Cardiac muscle cell (in vitro differentiated cells and primary cell): ENCODE measurements at regions not wholly inside any gene's neighbourhood (a gene's known extent, or its start where the extent isn't known, plus 50 kb on each side); places are given as distances from the start of the nearest gene placed in this dataset.

Source experiments
- DNase-seq, 2 donors: peaks; one replicate each; pipeline versions ENCODE4 v3.0.0 to v3.0.0-alpha.2; 2010 to 2017; ENCODE audit warnings: low read depth in 1 of 2, low spot score in 1 of 2
- H3K27ac ChIP-seq: fragments of 200-600 bp; sonication (generic); 2 replicates; pipeline ENCODE4 v1.5.1; 2016
- H3K27me3 ChIP-seq: fragments of 200-600 bp; sonication (generic); 2 replicates; pipeline ENCODE4 v1.6.0; 2016; ENCODE audit warnings: control low read depth
- H3K36me3 ChIP-seq: fragments of 200-600 bp; sonication (generic); 2 replicates; pipeline ENCODE4 v1.5.1; 2016; ENCODE audit warnings: control low read depth
- H3K4me1 ChIP-seq: fragments of 200-600 bp; sonication (generic); 2 replicates; pipeline ENCODE4 v1.8.1; 2017; ENCODE audit warnings: low read depth, mild to moderate bottlenecking, mixed run types
- H3K4me3 ChIP-seq: fragments of 200-600 bp; sonication (generic); 2 replicates; pipeline ENCODE4 v1.5.1; 2016; ENCODE audit warnings: mild to moderate bottlenecking
- H3K9me3 ChIP-seq: fragments of 200-600 bp; sonication (generic); 2 replicates; pipeline ENCODE4 v1.5.1; 2017; ENCODE audit warnings: low read depth, mild to moderate bottlenecking, control low read depth
- CTCF ChIP-seq: IDR thresholded peaks from 2 replicates; pipeline ENCODE4 v1.5.1; 2012; ENCODE audit warnings: low read depth, mild to moderate bottlenecking, low read length

DNA sequence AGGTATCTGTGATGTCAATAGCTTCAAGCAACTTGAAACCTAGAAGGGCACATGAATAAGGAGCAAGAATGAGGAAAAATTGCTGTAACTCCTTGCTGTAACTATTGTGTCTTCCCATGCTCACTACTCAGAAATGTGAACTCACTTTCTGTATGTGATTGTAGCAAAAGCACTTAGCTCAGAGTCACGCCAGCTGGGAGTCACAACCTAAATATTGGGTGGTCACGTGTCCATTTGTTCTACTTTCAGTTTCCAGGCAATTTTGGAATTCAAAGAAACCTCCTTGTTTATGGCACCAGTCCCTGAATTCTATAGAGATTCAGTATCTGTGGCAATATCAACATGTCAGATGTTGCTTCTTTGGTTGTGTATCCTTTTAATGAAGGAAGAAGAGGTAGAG, 241.6 kb upstream of the AZI2 start:
- DNase-seq, result no peak
- no peak overlapping the region for H3K4me3 ChIP-seq
- no peak for TF ChIP-seq CTCF

DNA sequence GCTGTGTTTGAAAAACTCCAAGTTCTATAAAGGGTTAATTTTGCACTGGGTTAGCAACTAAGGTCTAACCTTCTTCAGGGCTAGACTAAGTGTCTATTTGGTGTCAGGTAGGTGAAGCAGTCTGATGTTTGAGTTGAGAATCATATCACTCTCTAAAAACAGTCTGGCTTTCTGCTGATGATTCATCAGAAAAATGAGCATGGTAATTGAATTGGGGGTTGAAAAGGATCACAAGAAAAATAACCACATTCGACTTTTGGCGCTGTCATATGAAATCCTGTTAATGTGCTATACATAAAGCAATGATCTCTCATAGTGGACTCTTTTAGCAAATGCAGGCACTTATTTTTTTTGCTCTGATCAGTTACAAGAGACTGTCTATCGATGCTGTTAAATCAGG, 242.2 kb upstream of the AZI2 start:
- no peak overlapping the region for H3K4me3 ChIP-seq
- no peaks in the 10 kb centered on the region for H3K36me3 ChIP-seq
- DNase-seq, result no peak
- no peaks in the 10 kb centered on the region for H3K27me3 ChIP-seq
- H3K4me1 ChIP-seq, result no peaks in the 10 kb centered on the region
- no peak for TF ChIP-seq CTCF
- H3K27ac ChIP-seq, result no peak overlapping the region
- no peaks in the 10 kb centered on the region for H3K9me3 ChIP-seq

More for the DNA sequence above, 241.6 kb upstream of the AZI2 start:
- Histone ChIP-seq H3K27ac (no peak overlapping the region), H3K4me1 (no peaks in the 10 kb centered on the region), H3K27me3 (no peaks in the 10 kb centered on the region), H3K9me3 (no peaks in the 10 kb centered on the region), H3K36me3 (no peaks in the 10 kb centered on the region)

DNA sequence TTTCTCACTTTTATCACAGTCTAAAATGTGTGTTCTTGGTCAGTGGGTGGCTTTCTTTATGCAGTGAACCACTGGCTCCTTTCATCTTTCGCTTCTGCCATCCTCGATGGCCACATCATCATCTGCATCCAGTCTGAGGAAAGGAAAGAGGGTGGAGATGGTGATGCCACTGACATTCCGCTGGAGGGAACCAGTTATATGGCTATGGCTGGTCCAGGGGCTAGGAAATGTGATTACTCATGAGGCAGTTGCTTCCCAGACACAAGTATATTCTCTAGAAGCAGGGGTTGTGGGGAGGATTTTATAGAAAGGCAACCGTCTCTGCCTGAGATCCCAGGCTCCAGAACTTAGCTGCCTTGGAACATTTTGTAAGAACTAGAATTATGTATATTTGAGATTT, 246.7 kb upstream of the AZI2 start:
- no peak for TF ChIP-seq CTCF
- Histone ChIP-seq H3K36me3 (no peaks in the 10 kb centered on the region), H3K27ac (no peak overlapping the region), H3K27me3 (no peaks in the 10 kb centered on the region), H3K4me1 (no peaks in the 10 kb centered on the region), H3K4me3 (no peak overlapping the region), H3K9me3 (no peaks in the 10 kb centered on the region)
- DNase-seq, result no peak

DNA sequence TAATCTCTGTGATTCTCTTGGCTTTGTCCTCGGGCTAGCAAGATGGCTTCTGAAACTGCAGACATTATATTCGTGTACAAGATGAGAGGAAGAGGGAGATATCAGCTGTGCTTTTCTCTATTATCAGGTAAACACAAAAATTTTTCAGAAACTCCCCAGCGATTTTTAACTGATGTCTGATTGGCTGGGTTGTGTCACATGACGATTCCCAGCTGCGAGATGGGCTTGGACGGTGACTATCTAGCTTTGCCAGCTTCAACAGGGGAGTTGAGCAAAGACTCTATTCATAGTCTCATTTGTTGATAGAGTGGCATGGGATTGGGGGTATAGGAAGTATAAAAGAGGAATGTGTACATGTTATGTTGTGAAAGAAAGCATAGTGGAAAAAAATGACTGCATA, 248.8 kb upstream of the AZI2 start:
- H3K9me3 ChIP-seq, result no peaks in the 10 kb centered on the region
- TF ChIP-seq CTCF, result no peak
- DNase-seq, result no peak
- no peaks in the 10 kb centered on the region for H3K27me3 ChIP-seq
- H3K4me3 ChIP-seq, result no peak overlapping the region
- H3K4me1 ChIP-seq, result no peaks in the 10 kb centered on the region
- no peak overlapping the region for H3K27ac ChIP-seq
- no peaks in the 10 kb centered on the region for H3K36me3 ChIP-seq

DNA sequence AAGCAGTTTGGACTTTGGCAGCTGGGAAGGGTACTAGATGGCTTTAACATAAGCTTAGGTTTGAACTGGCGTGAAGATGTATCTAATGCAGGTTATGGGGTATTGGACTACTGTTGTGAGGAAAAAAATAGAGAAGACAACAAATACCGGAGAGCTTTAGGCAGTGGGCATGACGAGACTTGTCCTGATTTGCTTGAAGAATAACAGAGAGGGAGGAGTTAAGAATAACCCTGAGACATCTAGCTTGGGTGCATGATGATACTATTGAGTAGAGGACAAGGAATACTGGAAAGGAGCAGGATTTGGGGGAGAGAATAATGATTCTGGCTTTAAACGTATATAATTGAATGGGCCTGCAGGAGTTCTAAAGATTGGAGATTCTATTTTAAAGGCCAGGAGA, 249.5 kb upstream of the AZI2 start:
- Histone ChIP-seq H3K27ac (no peak overlapping the region), H3K9me3 (no peaks in the 10 kb centered on the region), H3K36me3 (no peaks in the 10 kb centered on the region), H3K4me1 (no peaks in the 10 kb centered on the region), H3K4me3 (no peak overlapping the region), H3K27me3 (no peaks in the 10 kb centered on the region)
- TF ChIP-seq CTCF, result no peak
- DNase-seq, result no peak

- H3K27me3 ChIP-seq, result no peaks in the 10 kb centered on the region
- TF ChIP-seq CTCF, result no peak
- H3K4me1 ChIP-seq, result no peaks in the 10 kb centered on the region
- no peak overlapping the region for H3K27ac ChIP-seq
- H3K36me3 ChIP-seq, result no peaks in the 10 kb centered on the region
- H3K9me3 ChIP-seq, result no peaks in the 10 kb centered on the region
- no peak for DNase-seq
- H3K4me3 ChIP-seq, result no peak overlapping the region
Measured at GRCh38 chr3:28601291-28601690, 252.7 kb upstream of the AZI2 start.
